SK-N-SH treated with all-trans-retinoic acid at 6 μM for 48 hours (cell line): ENCODE measurements at regions not wholly inside any gene's neighbourhood (a gene's known extent, or its start where the extent isn't known, plus 50 kb on each side); places are given as distances from the start of the nearest gene placed in this dataset.

Experiments
- ATAC-seq: fragments of 200-7000 bp; cut with Tn5 transposase; 3 replicates; pipeline ENCODE4 v1.9.1; 2020; ENCODE audit warnings: mild to moderate bottlenecking, moderate library complexity
- ARNTL ChIP-seq: fragments of 450-650 bp; formaldehyde crosslinking; IDR thresholded peaks from 2 replicates; pipeline ENCODE4 v1.5.0; 2020; ENCODE audit warnings: low read depth, mild to moderate bottlenecking, moderate library complexity, borderline replicate concordance
- BACH2 ChIP-seq: fragments of 250-450 bp; sonication (Bioruptor Pico); IDR thresholded peaks from 2 replicates; pipeline ENCODE4 v1.9.0; 2021; ENCODE audit warnings: mild to moderate bottlenecking, borderline replicate concordance
- CSDC2 ChIP-seq: fragments of 250-450 bp; sonication (Bioruptor Pico); IDR thresholded peaks from 2 replicates; pipeline ENCODE4 v1.5.0; 2020; ENCODE audit warnings: mild to moderate bottlenecking, moderate library complexity
- GLIS3 ChIP-seq: fragments of 250-450 bp; sonication (Bioruptor Pico); IDR thresholded peaks from 2 replicates; pipeline ENCODE4 v1.5.0; 2020; ENCODE audit warnings: mild to moderate bottlenecking, moderate library complexity
- ISL1 ChIP-seq: fragments of 250-450 bp; sonication (Bioruptor Pico); IDR thresholded peaks from 2 replicates; pipeline ENCODE4 v2.1.2; 2022; ENCODE audit warnings: mild to moderate bottlenecking, moderate library complexity
- OSR1 ChIP-seq: fragments of 250-450 bp; sonication (Bioruptor Pico); IDR thresholded peaks from 2 replicates; pipeline ENCODE4 v1.8.0; 2022; ENCODE audit warnings: moderate library complexity, mild to moderate bottlenecking, inconsistent platforms
- PPARA ChIP-seq: fragments of 250-450 bp; sonication (Bioruptor Pico); IDR thresholded peaks from 2 replicates; pipeline ENCODE4 v1.5.0; 2020; ENCODE audit warnings: mild to moderate bottlenecking, borderline replicate concordance
- RARB ChIP-seq: fragments of 250-450 bp; sonication (Bioruptor Pico); IDR thresholded peaks from 2 replicates; pipeline ENCODE4 v1.8.0; 2021; ENCODE audit warnings: mild to moderate bottlenecking, moderate library complexity
- SNAI2 ChIP-seq: fragments of 250-450 bp; sonication (Bioruptor Pico); IDR thresholded peaks from 2 replicates; pipeline ENCODE4 v1.5.0; 2020; ENCODE audit warnings: mild to moderate bottlenecking, moderate library complexity
- ZC3H10 ChIP-seq: fragments of 250-450 bp; sonication (Bioruptor Pico); IDR thresholded peaks from 2 replicates; pipeline ENCODE4 v1.5.1; 2021; ENCODE audit warnings: mild to moderate bottlenecking, moderate library complexity
- ZFP30 ChIP-seq: fragments of 450-650 bp; formaldehyde crosslinking; IDR thresholded peaks from 2 replicates; pipeline ENCODE4 v1.5.0; 2022; ENCODE audit warnings: mild to moderate bottlenecking, moderate library complexity
- ZNF565 ChIP-seq: fragments of 450-650 bp; formaldehyde crosslinking; conservative IDR thresholded peaks from 2 replicates; pipeline ENCODE4 v1.5.0; 2020; ENCODE audit warnings: low read depth, mild to moderate bottlenecking, moderate library complexity
- ZNF70 ChIP-seq: fragments of 450-650 bp; formaldehyde crosslinking; IDR thresholded peaks from 2 replicates; pipeline ENCODE4 v1.5.0; 2020; ENCODE audit warnings: mild to moderate bottlenecking, moderate library complexity
- ZNF8 ChIP-seq: fragments of 450-650 bp; formaldehyde crosslinking; IDR thresholded peaks from 2 replicates; pipeline ENCODE4 v1.5.0; 2020; ENCODE audit warnings: mild to moderate bottlenecking, moderate library complexity
- TF ChIP-seq, protein P1 (sequence below): fragments of 250-450 bp; sonication (Bioruptor Pico); IDR thresholded peaks from 2 replicates; pipeline ENCODE4 v1.5.0; 2020; ENCODE audit warnings: mild to moderate bottlenecking, moderate library complexity
- TF ChIP-seq, protein P2 (sequence below): fragments of 250-450 bp; sonication (Bioruptor Pico); IDR thresholded peaks from 2 replicates; pipeline ENCODE4 v1.8.0; 2020; ENCODE audit warnings: mild to moderate bottlenecking, moderate library complexity, borderline replicate concordance
- TF ChIP-seq, protein P3 (sequence below): fragments of 250-450 bp; sonication (Bioruptor Pico); IDR thresholded peaks from 2 replicates; pipeline ENCODE4 v1.8.0; 2021; ENCODE audit warnings: low read depth, mild to moderate bottlenecking, moderate library complexity, borderline replicate concordance
- TF ChIP-seq, protein P4 (sequence below): fragments of 250-450 bp; sonication (Bioruptor Pico); IDR thresholded peaks from 2 replicates; pipeline ENCODE4 v1.5.1; 2021; ENCODE audit warnings: mild to moderate bottlenecking, moderate library complexity

DNA sequence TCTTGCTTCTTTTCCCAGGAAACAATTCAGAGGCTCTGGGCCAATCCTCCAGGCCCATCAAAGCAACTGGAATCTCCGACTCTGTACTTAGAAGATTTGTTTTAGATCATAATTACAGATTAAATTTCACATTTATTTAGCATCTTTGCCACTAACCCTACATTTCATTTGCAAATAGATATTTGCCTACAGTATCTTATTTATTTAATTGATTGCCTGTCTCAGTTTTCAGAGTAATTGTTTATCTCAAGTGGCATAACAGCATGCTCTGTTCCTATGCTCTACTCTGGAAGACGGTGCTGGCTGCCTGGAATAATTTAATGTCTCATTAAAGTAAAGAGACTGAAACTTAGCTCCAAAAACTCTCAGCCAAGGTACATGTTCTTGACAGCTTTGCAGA lies 213.4 kb downstream of the HNMT start:
- peak; percentile 38; the same call in 2 of the 3 replicates for ATAC-seq
- TF ChIP-seq BACH2 (CRISPR knock-in tag) (no peak), ISL1 (CRISPR knock-in tag) (no peak), ARNTL (CRISPR knock-in tag) (no peak)
- TF ChIP-seq, protein P1, sequence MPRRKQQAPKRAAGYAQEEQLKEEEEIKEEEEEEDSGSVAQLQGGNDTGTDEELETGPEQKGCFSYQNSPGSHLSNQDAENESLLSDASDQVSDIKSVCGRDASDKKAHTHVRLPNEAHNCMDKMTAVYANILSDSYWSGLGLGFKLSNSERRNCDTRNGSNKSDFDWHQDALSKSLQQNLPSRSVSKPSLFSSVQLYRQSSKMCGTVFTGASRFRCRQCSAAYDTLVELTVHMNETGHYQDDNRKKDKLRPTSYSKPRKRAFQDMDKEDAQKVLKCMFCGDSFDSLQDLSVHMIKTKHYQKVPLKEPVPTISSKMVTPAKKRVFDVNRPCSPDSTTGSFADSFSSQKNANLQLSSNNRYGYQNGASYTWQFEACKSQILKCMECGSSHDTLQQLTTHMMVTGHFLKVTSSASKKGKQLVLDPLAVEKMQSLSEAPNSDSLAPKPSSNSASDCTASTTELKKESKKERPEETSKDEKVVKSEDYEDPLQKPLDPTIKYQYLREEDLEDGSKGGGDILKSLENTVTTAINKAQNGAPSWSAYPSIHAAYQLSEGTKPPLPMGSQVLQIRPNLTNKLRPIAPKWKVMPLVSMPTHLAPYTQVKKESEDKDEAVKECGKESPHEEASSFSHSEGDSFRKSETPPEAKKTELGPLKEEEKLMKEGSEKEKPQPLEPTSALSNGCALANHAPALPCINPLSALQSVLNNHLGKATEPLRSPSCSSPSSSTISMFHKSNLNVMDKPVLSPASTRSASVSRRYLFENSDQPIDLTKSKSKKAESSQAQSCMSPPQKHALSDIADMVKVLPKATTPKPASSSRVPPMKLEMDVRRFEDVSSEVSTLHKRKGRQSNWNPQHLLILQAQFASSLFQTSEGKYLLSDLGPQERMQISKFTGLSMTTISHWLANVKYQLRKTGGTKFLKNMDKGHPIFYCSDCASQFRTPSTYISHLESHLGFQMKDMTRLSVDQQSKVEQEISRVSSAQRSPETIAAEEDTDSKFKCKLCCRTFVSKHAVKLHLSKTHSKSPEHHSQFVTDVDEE (CRISPR knock-in tag): no peak

DNA sequence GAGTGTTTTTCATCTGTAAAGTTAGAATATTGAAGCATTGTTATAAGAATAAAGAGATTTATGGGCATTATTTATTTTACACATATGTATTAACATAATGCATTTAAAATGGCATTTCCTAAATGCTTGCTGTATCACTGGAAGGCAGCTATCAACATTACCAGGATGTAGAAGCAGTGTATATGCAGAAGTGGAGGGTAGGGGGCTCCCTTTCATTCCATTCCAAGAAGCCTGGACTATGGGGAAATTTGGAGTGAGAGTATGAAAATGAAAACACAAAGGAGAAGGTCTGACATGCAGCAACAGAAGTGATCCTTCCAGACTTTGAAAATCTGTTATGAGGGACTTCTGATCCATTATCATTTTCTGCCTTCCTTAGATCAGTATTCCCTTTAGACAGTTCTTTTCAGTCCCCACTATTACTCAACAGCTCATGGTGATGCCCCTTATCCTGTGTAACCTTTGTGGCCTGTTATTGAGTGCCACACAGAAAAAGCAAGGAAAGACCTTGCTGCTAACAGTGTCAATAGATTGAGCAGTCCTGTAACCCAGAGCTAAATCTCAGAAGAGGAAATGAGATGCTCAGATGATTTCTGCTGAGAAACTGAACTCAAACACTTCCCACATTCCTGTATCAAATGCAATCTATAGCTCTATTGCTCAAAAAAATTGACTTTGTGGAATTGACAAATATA lies 216.6 kb downstream of the HNMT start:
- ATAC-seq: peak; percentile 63

DNA sequence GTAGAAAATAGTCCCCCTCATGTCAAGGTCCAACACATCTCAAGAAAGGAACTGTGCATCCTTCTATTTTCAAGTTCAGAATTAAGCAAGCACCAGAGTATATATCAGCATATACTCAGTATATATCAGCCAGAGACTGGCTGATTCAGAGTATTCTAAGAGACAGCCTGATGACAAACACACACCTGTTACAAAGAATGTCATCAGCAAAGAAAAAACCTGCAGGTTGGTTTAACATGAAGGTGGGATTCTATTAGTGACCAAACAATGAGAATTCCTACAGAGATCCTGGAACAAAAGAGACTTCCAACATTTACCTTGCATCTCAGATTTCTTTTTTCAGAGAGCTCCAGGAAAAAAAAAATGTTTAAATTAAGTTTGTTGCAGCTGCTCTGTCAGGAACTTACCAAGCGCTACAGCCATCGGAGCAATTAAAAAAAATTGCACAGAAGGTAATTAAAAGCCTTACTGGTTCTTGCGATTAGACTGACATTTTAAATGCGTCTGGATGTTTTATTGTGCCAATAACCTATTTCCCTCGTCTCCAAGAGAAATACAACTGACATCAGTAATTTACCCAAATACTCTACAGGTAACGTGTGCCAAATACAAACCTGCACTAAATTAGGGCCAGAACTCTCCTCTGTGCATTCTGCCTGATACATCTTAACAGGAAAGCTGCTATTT lies 218.1 kb downstream of the HNMT start:
- no peak for ATAC-seq
- TF ChIP-seq ISL1 (CRISPR knock-in tag) (no peak), ZFP30 (CRISPR knock-in tag) (no peak), BACH2 (CRISPR knock-in tag) (no peak), ZNF70 (no peak), SNAI2 (no peak), ZNF8 (CRISPR knock-in tag) (no peak), ZC3H10 (no peak), RARB (CRISPR knock-in tag) (no peak), PPARA (no peak)
- TF ChIP-seq, protein P2, sequence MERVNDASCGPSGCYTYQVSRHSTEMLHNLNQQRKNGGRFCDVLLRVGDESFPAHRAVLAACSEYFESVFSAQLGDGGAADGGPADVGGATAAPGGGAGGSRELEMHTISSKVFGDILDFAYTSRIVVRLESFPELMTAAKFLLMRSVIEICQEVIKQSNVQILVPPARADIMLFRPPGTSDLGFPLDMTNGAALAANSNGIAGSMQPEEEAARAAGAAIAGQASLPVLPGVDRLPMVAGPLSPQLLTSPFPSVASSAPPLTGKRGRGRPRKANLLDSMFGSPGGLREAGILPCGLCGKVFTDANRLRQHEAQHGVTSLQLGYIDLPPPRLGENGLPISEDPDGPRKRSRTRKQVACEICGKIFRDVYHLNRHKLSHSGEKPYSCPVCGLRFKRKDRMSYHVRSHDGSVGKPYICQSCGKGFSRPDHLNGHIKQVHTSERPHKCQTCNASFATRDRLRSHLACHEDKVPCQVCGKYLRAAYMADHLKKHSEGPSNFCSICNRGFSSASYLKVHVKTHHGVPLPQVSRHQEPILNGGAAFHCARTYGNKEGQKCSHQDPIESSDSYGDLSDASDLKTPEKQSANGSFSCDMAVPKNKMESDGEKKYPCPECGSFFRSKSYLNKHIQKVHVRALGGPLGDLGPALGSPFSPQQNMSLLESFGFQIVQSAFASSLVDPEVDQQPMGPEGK (CRISPR knock-in tag): no peak
- TF ChIP-seq, protein P3, sequence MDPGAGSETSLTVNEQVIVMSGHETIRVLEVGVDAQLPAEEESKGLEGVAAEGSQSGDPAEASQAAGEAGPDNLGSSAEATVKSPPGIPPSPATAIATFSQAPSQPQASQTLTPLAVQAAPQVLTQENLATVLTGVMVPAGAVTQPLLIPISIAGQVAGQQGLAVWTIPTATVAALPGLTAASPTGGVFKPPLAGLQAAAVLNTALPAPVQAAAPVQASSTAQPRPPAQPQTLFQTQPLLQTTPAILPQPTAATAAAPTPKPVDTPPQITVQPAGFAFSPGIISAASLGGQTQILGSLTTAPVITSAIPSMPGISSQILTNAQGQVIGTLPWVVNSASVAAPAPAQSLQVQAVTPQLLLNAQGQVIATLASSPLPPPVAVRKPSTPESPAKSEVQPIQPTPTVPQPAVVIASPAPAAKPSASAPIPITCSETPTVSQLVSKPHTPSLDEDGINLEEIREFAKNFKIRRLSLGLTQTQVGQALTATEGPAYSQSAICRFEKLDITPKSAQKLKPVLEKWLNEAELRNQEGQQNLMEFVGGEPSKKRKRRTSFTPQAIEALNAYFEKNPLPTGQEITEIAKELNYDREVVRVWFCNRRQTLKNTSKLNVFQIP (CRISPR knock-in tag): no peak
- TF ChIP-seq, protein P1 (CRISPR knock-in tag): no peak
- TF ChIP-seq, protein P4, sequence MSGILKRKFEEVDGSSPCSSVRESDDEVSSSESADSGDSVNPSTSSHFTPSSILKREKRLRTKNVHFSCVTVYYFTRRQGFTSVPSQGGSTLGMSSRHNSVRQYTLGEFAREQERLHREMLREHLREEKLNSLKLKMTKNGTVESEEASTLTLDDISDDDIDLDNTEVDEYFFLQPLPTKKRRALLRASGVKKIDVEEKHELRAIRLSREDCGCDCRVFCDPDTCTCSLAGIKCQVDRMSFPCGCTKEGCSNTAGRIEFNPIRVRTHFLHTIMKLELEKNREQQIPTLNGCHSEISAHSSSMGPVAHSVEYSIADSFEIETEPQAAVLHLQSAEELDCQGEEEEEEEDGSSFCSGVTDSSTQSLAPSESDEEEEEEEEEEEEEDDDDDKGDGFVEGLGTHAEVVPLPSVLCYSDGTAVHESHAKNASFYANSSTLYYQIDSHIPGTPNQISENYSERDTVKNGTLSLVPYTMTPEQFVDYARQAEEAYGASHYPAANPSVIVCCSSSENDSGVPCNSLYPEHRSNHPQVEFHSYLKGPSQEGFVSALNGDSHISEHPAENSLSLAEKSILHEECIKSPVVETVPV: no peak
- TF ChIP-seq, all 23 proteins: peak for 0

More for the DNA sequence above, 216.6 kb downstream of the HNMT start:
- no peak for TF ChIP-seq GLIS3 (CRISPR knock-in tag)
- no peak for TF ChIP-seq CSDC2 (CRISPR knock-in tag)
- no peak for TF ChIP-seq SNAI2
- TF ChIP-seq RARB (CRISPR knock-in tag): no peak
- TF ChIP-seq, protein P2 (CRISPR knock-in tag): no peak
- no peak for TF ChIP-seq ZNF8 (CRISPR knock-in tag)
- no peak for TF ChIP-seq ISL1 (CRISPR knock-in tag)
- TF ChIP-seq OSR1: no peak
- TF ChIP-seq ZNF565 (CRISPR knock-in tag): no peak
